IMR-90 (cell line): ENCODE measurements at regions not wholly inside any gene's neighbourhood (a gene's known extent, or its start where the extent isn't known, plus 50 kb on each side); places are given as distances from the start of the nearest gene placed in this dataset.

ENCODE experiments used
- BHLHE40 ChIP-seq: fragments of 150-350 bp; IDR thresholded peaks from 2 replicates; pipeline ENCODE4 v1.6.1; 2016; ENCODE audit warnings: mild to moderate bottlenecking, low read depth, low read length
- FOS ChIP-seq: fragments of 150-350 bp; IDR thresholded peaks from 2 replicates; pipeline ENCODE4 v1.6.1; 2016; ENCODE audit warnings: low read depth, low read length
- MAZ ChIP-seq: IDR thresholded peaks from 2 replicates; pipeline ENCODE4 v1.6.1; 2012; ENCODE audit warnings: low read depth, mild to moderate bottlenecking, low read length, improper control_type of control experiment, moderate library complexity, borderline replicate concordance
- MXI1 ChIP-seq: IDR thresholded peaks from 2 replicates; pipeline ENCODE4 v1.6.1; 2012; ENCODE audit warnings: low read depth, mild to moderate bottlenecking, low read length, moderate library complexity, borderline replicate concordance
- NFE2L2 ChIP-seq: fragments of 150-350 bp; IDR thresholded peaks from 2 replicates; pipeline ENCODE4 v1.6.1; 2016; ENCODE audit warnings: low read depth, mild to moderate bottlenecking, low read length
- POLR2A ChIP-seq: IDR thresholded peaks from 2 replicates; pipeline ENCODE4 v1.6.1; 2012; ENCODE audit warnings: mild to moderate bottlenecking, low read depth, low read length
- RAD21 ChIP-seq: IDR thresholded peaks from 2 replicates; pipeline ENCODE4 v1.6.1; 2012; ENCODE audit warnings: low read length, improper control_type of control experiment
- RCOR1 ChIP-seq: IDR thresholded peaks from 2 replicates; pipeline ENCODE4 v1.6.1; 2012; ENCODE audit warnings: mild to moderate bottlenecking, low read length, improper control_type of control experiment; ENCODE audit not compliant: insufficient replicate concordance
- SMC3 ChIP-seq: fragments of 150-350 bp; IDR thresholded peaks from 2 replicates; pipeline ENCODE4 v1.6.1; 2016; ENCODE audit warnings: low read depth, mild to moderate bottlenecking, antibody characterized with exemption, low read length, moderate library complexity
- TF ChIP-seq, protein P1 (sequence below): conservative IDR thresholded peaks from 2 replicates; pipeline ENCODE4 v1.5.1; 2012; ENCODE audit warnings: mild to moderate bottlenecking, low read depth, low read length, improper control_type of control experiment
- TF ChIP-seq, protein P2 (sequence below): fragments of 150-350 bp; IDR thresholded peaks from 2 replicates; pipeline ENCODE4 v1.6.1; 2017; ENCODE audit warnings: mild to moderate bottlenecking, antibody characterized with exemption, low read length, low read depth

DNA sequence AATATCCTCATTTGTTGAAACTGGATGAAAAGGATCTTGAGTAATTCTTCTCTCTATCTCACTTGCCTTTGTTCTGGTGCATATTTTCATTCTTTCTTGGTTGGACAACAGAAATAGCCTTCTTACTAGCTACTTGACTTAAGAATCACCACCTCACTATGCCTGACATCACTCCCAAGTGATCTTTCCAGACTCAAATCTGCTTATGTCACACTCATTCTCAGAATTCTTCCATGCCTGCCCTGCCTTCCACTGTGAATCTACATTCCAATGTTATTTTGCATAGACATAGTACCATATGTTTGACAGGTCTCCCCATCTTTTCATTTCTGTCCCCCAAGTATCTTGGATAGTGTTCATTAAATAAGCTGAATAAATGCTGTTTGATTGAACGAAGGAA lies 78.5 kb upstream of the DPYD start:
- TF ChIP-seq, protein P1, sequence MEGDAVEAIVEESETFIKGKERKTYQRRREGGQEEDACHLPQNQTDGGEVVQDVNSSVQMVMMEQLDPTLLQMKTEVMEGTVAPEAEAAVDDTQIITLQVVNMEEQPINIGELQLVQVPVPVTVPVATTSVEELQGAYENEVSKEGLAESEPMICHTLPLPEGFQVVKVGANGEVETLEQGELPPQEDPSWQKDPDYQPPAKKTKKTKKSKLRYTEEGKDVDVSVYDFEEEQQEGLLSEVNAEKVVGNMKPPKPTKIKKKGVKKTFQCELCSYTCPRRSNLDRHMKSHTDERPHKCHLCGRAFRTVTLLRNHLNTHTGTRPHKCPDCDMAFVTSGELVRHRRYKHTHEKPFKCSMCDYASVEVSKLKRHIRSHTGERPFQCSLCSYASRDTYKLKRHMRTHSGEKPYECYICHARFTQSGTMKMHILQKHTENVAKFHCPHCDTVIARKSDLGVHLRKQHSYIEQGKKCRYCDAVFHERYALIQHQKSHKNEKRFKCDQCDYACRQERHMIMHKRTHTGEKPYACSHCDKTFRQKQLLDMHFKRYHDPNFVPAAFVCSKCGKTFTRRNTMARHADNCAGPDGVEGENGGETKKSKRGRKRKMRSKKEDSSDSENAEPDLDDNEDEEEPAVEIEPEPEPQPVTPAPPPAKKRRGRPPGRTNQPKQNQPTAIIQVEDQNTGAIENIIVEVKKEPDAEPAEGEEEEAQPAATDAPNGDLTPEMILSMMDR, result no peak
- no peak for TF ChIP-seq SMC3
- no peak for TF ChIP-seq MAZ
- no peak for TF ChIP-seq POLR2A
- TF ChIP-seq, protein P2, sequence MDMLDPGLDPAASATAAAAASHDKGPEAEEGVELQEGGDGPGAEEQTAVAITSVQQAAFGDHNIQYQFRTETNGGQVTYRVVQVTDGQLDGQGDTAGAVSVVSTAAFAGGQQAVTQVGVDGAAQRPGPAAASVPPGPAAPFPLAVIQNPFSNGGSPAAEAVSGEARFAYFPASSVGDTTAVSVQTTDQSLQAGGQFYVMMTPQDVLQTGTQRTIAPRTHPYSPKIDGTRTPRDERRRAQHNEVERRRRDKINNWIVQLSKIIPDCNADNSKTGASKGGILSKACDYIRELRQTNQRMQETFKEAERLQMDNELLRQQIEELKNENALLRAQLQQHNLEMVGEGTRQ, result no peak
- no peak for TF ChIP-seq RAD21
- TF ChIP-seq BHLHE40, result no peak
- TF ChIP-seq FOS, result no peak
- no peak for TF ChIP-seq RCOR1
- TF ChIP-seq MXI1, result no peak
- no peak for TF ChIP-seq NFE2L2
